Lower lobe of right lung (tissue), 2 donors: ENCODE measurements at regions not wholly inside any gene's neighbourhood (a gene's known extent, or its start where the extent isn't known, plus 50 kb on each side); places are given as distances from the start of the nearest gene placed in this dataset.

Experiments used
- ATAC-seq, 2 donors: fragments of 200-7000 bp; cut with Tn5 transposase; one replicate each; pipeline ENCODE4 v1.9.1; 2020 to 2022; ENCODE audit warnings: mild to moderate bottlenecking in 2 of 2, moderate library complexity in 2 of 2
- DNase-seq: peaks from one replicate; pipeline ENCODE4 v3.0.0-alpha.2; 2020
- H3K27ac ChIP-seq: fragments of 200-600 bp; one replicate; pipeline ENCODE4 v1.8.0; 2022
- H3K27me3 ChIP-seq: fragments of 200-600 bp; one replicate; pipeline ENCODE4 v1.8.0; 2022; ENCODE audit warnings: low read depth
- H3K36me3 ChIP-seq: fragments of 200-600 bp; one replicate; pipeline ENCODE4 v1.8.0; 2022; ENCODE audit warnings: mild to moderate bottlenecking
- H3K4me1 ChIP-seq: fragments of 200-600 bp; one replicate; pipeline ENCODE4 v1.8.0; 2022
- H3K4me3 ChIP-seq: fragments of 200-600 bp; one replicate; pipeline ENCODE4 v1.8.0; 2022; ENCODE audit warnings: mild to moderate bottlenecking
- H3K9me3 ChIP-seq: fragments of 200-600 bp; one replicate; pipeline ENCODE4 v1.8.0; 2022
- intact Hi-C: fragments of 100-400 bp; cut with DNase I; formaldehyde crosslinking; loops from one replicate; pipeline ENCODE4 v1.11.0; 2022
- TF ChIP-seq, protein P1 (sequence below): fragments of 200-600 bp; IDR thresholded peaks from one replicate; pipeline ENCODE4 v1.8.0; 2022; ENCODE audit warnings: antibody characterized with exemption, mild to moderate bottlenecking
- donor health status: DM: no; HTN: yes; CAD: no; lungs with severe emphysema.

DNA sequence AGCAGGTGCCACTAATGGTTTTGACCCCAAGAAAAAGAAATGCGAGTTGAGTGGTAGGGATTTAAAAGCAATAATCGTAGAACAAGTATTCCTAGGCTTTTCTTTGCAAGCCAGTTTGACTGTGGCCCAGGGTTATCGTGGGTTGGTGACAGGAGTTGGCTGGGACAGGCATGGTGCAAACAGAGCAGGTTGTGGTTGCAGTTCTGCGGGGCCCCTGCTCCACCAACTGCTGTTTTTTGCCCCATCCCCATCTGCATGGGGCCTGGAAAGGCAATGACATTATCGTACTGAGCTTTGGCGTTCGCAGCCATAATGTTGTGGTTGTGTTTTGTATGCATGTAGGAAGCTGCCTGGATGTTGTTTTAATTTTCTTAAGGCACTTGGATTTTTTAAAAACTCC lies 274.0 kb downstream of the TSN start:
- TF ChIP-seq, protein P1, sequence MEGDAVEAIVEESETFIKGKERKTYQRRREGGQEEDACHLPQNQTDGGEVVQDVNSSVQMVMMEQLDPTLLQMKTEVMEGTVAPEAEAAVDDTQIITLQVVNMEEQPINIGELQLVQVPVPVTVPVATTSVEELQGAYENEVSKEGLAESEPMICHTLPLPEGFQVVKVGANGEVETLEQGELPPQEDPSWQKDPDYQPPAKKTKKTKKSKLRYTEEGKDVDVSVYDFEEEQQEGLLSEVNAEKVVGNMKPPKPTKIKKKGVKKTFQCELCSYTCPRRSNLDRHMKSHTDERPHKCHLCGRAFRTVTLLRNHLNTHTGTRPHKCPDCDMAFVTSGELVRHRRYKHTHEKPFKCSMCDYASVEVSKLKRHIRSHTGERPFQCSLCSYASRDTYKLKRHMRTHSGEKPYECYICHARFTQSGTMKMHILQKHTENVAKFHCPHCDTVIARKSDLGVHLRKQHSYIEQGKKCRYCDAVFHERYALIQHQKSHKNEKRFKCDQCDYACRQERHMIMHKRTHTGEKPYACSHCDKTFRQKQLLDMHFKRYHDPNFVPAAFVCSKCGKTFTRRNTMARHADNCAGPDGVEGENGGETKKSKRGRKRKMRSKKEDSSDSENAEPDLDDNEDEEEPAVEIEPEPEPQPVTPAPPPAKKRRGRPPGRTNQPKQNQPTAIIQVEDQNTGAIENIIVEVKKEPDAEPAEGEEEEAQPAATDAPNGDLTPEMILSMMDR = no peak
- intact Hi-C loops = no loop called here
- H3K9me3 ChIP-seq = no peaks in the 10 kb centered on the region
- ATAC-seq = no peak
- no peaks in the 10 kb centered on the region for H3K27me3 ChIP-seq
- no peaks in the 10 kb centered on the region for H3K4me1 ChIP-seq
- no peaks in the 10 kb centered on the region for H3K36me3 ChIP-seq
- no peak overlapping the region for H3K27ac ChIP-seq
- no peak overlapping the region for H3K4me3 ChIP-seq
- no peak for DNase-seq

DNA sequence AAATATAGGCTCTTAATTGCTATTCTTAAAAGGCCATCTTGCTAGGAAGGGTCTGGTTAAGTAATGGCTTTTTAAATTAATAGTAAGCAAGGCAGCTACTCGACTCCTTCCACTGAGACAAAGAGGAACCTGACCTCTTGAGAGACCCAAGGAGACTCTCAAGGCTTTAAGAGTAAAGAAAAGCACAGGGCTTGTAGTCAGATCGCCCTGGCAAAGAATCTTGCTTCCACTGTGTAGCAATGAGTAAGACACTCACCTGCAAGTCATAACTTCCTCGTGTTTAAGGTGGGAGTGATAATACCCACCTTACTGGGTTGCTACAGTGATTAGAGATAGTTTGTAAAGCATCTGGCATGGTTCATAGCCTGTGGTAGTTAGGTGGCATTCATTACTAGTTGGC lies 274.5 kb downstream of the TSN start:
- no peaks in the 10 kb centered on the region for H3K9me3 ChIP-seq
- no peaks in the 10 kb centered on the region for H3K4me1 ChIP-seq
- ATAC-seq (peak; percentile 66 to 69), DNase-seq (no peak)
- TF ChIP-seq, protein P1 = no peak
- H3K4me3 ChIP-seq = no peak overlapping the region
- intact Hi-C loops = no loop called here
- H3K27me3 ChIP-seq = no peaks in the 10 kb centered on the region
- no peak overlapping the region for H3K27ac ChIP-seq
- H3K36me3 ChIP-seq = no peaks in the 10 kb centered on the region

DNA sequence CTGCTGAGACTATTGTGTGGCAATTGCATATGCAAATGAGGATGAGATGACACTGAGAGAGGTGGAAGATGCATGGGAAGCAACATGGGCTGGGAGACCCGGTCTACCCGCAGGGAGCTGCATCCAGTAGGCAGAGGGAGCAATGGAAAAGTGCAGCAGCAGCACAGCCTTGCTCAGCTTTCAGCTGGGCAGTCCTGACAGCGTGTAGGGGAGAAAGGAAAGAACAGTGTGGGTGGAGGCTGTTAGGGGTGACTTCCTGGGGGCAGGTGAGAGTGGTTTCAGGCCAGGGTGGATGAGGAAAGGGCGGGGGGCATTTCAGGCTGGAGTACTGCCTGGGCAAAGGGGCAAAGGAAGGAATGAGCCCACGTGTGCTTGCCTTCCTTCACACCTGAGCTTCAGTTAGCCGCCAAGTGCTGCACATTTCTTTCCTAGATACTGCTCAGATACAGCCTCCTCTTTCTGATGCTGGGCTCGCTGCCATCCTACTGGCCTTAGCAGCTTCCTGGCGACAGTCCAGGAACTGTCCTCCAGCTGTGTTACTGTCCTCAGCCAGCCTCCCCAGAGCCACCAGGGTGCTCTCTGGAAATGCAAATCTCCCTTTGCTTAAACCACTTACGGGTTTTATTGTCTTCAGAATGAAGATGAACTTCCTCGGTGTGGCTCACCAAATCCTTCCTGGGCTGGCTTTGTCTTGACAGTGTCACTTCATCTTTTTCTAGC lies 276.3 kb downstream of the TSN start:
- Histone ChIP-seq H3K27ac (no peak overlapping the region), H3K27me3 (no peaks in the 10 kb centered on the region), H3K9me3 (no peaks in the 10 kb centered on the region), H3K36me3 (no peaks in the 10 kb centered on the region), H3K4me3 (no peak overlapping the region), H3K4me1 (no peaks in the 10 kb centered on the region)
- TF ChIP-seq, protein P1 = no peak
- intact Hi-C loops = no loop called here
- no peak for ATAC-seq
- no peak for DNase-seq

DNA sequence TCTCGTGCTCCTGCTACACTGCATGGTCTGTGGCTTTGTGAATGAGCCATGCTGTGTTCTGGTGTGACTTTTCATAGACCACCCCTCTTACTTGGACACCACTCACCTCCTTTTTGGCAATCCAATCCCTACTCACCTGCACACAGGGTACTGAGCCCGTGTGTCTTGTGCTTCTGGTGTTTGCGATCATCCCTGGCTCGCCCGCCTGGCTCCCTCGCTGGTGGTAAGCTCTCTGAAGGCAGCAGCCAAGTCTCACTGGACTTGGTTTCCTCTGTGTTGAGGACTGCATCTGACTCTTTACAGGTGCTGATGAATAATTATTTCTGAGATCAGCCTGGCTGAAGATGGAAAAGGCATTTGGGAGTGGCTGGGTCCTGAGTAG lies 276.8 kb downstream of the TSN start:
- no peak for ATAC-seq
- intact Hi-C loops = no loop called here
- no peak for DNase-seq
- no peaks in the 10 kb centered on the region for H3K27me3 ChIP-seq
- H3K4me1 ChIP-seq = no peaks in the 10 kb centered on the region
- H3K36me3 ChIP-seq = no peaks in the 10 kb centered on the region
- TF ChIP-seq, protein P1 = no peak
- no peak overlapping the region for H3K27ac ChIP-seq
- H3K9me3 ChIP-seq = no peaks in the 10 kb centered on the region
- no peak overlapping the region for H3K4me3 ChIP-seq

DNA sequence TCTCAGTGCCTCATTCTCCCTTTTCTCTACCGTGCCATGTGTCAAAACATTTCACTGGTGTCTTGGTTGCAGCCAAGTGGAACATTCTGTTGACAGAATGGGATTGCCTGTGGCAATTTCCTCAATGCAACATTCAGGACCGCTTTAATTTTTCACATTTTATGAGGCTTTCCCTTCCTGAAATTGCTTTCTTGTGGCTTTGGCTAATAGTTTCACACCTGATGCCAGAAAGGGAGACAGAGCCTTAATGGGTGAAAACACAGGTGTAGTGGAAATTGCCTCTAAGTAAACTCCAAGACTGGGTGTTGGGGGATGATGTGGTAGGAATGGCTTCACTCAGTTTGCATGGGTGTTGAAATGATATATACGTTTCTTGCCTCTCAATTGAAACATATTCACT lies 278.3 kb downstream of the TSN start:
- TF ChIP-seq, protein P1 = no peak
- Histone ChIP-seq H3K36me3 (no peaks in the 10 kb centered on the region), H3K4me3 (no peak overlapping the region), H3K9me3 (no peaks in the 10 kb centered on the region), H3K27me3 (no peaks in the 10 kb centered on the region), H3K4me1 (no peaks in the 10 kb centered on the region), H3K27ac (no peak overlapping the region)
- DNase-seq (no peak), ATAC-seq (no peak)
- intact Hi-C loops = no loop called here
